Activated CD4-positive, alpha-beta T cell treated with anti-CD3 and anti-CD28 coated beads, Interleukin-2, amount 50 U/mL, for 48 hours (primary cell): ENCODE measurements at regions not wholly inside any gene's neighbourhood (a gene's known extent, or its start where the extent isn't known, plus 50 kb on each side); places are given as distances from the start of the nearest gene placed in this dataset.
"Not testable (repeated sequence)": the region's sequence is repeated elsewhere in the genome, so short reads cannot be mapped to it uniquely, and the experiment has no call there.

Experiments
- DNase-seq, 2 experiments: peaks; one replicate each; pipeline ENCODE4 v3.0.0-alpha.2; 2020

- no peak for DNase-seq
Observed at GRCh38 chr3:187795207-187795960, 50.1 kb upstream of the BCL6 start.

GRCh38 chr3:187798126-187798525, 52.9 kb upstream of the BCL6 start:
- no peak for DNase-seq

DNA sequence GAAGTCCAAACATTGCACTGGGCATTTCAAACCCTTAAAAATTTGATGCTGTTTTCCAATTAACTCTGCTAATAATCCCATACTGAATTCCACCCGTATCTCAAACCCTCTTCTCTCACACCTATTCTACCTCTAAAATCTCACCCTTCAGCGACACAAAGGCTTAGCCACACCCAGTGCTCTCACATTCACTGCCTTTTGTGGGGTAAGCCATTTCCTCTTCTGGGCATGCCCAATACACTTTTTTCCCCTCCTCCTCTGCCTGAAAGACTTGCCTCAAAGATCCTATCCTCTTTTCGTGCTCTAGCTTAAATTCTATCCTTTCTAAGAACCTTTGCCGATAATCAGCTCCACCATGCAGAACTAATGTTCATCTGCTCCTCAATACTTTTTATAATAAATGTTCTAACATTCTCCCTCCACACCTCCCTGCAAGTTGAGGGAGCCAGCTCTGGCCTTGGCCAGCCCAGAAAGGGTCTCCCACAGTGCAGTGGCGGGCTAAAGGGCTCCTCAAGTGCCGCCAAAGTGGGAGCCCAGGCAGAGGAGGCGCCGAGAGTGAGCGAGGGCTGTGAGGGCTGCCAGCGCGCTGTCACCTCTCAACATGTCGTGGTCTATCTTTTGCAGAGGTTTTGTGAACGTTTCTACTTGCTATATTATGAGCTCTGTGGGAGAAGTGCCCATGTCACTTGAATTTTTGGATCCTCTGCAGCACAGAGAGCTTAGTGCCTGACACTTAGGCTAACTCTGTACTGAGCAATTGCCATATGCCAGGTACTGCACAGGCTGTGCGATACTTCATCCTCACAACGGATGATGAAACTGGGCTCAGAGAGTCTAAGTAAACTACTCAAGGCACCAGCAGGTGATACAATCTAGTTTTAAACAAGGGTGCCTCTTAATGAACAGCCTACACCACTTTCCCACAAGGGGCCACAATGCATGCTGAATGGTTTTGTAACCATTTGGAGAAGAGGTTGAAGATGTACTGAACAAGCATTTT, 53.6 kb upstream of the BCL6 start:
- DNase-seq = no peak

- no peak for DNase-seq
Observed at GRCh38 chr3:187799942-187800641, 54.8 kb upstream of the BCL6 start.

GRCh38 chr3:187801152-187801551, 55.9 kb upstream of the BCL6 start:
- DNase-seq = no peak

- no peak for DNase-seq
Observed at GRCh38 chr3:187802203-187802927, 57.1 kb upstream of the BCL6 start.

DNA sequence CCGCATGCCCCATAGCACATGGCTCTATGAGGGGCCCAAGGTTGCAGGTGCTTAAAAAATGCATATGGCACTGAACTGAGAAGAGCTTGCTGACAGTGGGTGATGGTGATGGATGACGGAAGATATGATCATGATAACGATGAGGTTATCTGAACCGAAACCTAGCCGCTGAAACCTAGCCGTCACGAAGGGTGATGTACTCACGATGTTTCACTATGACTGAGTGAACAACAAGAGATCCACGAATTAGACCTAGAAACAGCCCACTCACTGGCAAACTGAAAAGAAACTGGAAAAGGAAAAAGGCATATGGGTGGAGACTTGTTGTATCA, 57.6 kb upstream of the BCL6 start:
- DNase-seq = peak; percentile 69 to 77

GRCh38 chr3:187804120-187804744, 59.0 kb upstream of the BCL6 start:
- peak in 1 of 2 experiments; percentile 34 for DNase-seq

- no peak for DNase-seq
Observed at GRCh38 chr3:187804745-187805121, 59.5 kb upstream of the BCL6 start.

GRCh38 chr3:187805774-187806173, 60.5 kb upstream of the BCL6 start:
- DNase-seq = no peak

DNA sequence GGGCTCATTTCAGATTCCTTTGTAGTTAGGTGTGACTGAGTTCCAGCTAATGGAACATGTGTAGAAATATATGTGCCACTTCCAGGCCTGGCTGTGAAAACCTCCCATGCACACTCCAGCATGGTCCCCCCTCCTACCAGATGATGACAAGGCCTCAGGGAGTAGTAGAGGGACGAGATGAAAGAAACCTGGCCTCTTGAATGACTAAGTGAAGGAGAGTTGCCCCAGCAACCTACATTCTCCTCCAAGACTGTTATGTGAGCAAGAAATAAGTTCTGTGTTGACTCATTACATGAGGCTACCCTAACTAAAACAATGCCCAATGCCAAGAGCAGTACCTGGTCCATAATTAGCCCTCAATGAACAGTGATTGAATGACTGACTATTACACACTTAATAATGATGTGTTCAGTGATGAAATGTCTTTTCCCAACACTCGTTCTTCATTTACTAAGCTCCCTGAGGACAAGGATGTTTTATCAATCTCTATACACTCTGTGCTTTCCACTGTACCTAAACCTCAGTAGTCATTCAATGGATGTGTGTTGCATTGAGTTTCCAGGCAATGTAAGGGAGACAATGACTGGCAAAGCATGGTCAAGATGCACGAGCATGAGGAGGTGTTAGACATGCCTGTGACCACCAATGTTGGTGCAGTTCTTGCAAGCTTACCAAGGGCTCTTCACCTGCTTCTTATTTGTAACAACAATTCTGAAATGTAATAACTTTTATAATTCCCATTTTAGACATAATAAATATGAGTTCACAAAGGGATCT, 62.0 kb upstream of the BCL6 start:
- DNase-seq = peak; percentile 52 to 66

- no peak for DNase-seq
Observed at GRCh38 chr3:187808527-187808895, 63.2 kb upstream of the BCL6 start.

DNA sequence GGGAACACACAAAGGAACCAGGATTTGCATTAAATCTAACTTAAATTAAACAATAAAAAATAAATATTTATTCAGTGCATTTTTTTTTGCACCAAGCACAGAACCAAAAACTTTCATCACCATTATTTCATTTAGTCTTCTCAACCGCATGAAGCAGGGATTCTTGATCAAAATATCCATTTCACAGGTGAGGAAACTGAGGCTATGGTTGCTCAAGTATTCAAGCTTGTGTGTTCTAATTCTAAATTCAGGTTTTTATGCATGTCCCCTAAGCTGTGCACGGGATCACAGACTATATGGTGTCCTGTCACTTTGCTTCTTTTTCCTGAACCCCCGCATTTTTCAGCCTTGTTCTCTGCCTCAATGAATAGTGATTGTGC, 64.3 kb upstream of the BCL6 start:
- no peak for DNase-seq

DNA sequence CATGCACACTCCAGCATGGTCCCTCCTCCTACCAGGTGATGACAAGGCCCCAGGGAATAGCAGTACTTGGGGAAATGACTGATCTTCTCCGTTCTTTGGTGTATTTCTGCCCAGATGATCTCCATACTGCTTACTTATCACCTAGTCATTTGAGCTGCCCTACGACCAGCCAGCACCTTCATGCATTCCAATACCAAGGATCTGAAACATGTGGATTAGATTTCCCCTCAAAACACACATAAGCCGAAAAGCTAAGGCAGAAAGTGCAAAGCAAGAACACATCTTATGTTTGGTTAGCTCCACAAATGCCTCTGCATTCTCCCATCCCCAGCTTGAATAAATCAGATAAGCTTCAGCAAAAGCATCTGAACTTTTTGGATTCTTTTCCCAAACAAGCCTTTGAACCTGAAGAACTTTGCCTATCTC, 64.8 kb upstream of the BCL6 start:
- no peak for DNase-seq

DNA sequence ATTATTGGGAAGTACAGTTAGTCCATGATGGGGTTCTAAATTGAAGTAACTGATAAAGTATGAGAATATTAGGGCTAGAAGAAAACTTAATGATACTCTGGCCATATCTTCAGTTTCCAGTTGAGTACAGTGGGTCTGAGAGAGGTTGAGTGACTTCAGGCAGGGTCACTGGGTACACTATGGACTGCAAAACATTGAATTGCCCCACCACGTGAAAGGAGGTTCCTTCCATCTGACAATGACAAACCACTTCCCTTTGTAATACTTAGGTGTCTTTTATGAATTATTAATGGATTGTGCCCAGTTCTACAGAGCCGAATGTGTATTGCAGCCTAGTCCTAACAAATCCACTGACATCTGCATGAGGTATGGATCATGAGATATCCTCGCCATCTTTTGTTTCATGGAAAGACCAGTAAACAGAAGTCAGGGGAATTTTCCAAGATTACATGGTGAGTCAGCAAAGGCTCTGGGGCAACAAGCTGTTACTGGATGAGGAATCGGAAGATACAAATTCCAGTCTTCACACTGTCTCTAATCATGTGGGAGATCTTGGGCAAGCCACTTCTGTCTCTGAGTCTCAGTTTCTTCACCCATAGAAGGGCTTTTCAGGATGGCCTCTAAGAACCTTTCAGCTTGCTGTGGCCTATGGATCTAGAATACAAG, 66.5 kb upstream of the BCL6 start:
- no peak for DNase-seq

- DNase-seq = no peak
Observed at GRCh38 chr3:187812496-187812895, 67.2 kb upstream of the BCL6 start.

DNA sequence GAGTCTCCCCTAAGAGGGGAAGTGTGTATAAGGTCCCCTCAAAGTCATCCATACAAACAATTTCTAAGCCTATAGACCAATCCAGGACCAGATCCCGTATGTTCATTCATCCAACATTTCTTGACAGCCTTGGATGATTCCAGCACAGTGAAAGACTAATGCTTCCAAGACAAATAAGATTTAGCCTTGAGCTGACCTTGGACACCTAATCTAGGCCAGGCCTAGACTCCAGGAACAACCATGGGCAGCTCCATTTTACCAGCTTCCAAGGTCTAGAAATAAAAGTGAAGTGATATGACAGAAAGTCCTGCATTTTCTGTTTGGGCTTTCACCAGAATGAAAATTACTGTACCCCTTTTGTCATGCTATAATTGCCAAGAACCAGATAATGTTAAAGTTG, 67.9 kb upstream of the BCL6 start:
- DNase-seq = no peak

DNA sequence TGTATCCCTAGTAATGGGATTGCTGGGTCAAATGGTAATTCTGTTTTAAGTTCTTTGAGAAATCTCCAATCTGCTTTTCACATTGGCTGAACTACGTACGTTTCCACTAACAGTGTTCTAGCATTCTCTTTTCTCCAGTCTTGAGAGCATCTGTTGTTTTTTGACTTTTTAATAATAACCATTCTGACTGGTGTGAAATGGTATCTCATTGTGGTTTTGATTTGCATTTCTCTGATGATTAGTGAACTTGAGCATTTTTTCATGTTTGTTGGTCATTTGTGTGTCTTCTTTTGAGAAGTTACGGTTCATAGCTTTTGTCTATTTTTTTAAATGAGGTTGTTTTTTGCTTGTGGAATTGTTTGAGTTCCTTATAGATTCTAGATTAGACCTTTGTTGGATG, 72.5 kb upstream of the BCL6 start:
- DNase-seq = not testable (repeated sequence)

GRCh38 chr3:187821616-187822317, 76.5 kb upstream of the BCL6 start:
- no peak for DNase-seq

DNA sequence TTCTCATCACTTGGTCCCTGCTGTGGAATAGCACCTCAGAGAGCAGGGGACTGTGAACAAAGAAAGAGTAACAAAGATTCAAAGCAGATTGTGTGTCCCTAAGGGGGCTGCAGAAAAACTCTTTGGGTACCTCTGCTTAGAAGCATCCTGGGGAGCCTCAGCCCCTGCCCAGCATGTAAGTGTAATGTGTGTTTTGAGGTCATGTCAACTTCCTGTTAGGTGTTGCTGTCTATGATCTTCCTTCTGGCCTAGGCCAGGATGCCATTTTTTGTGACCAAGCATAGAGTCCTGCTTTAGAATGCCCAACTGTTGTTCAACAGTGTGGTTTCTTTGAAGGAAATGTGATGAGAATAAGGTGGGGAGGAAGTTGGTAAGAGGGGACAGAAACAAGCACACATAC, 77.1 kb upstream of the BCL6 start:
- DNase-seq = no peak
